ENCODE measurements at regions not wholly inside any gene's neighbourhood (a gene's known extent, or its start where the extent isn't known, plus 50 kb on each side); places are given as distances from the start of the nearest gene placed in this dataset.

GRCh38 chr2:129765678-129766351 is 213.7 kb upstream of the RAB6C start:
- Histone ChIP-seq H3K36me3 (ENCODE audit: control insufficient read depth, insufficient read depth, low read length) (no peaks in the 10 kb centered on the region), H3K4me3 (ENCODE audit: low read depth, low read length) (no peak overlapping the region), H3K9me3 (ENCODE audit: control insufficient read depth, insufficient read depth, low read depth, low read length) (no peaks in the 10 kb centered on the region), H3K27ac (ENCODE audit: low read depth, low read length) (no peak overlapping the region), H3K4me1 (ENCODE audit: control insufficient read depth, insufficient read depth, low read length) (no peaks in the 10 kb centered on the region; the same call in 1 of the 2 replicates), H3K27me3 (ENCODE audit: control insufficient read depth, insufficient read depth, low read length) (no peaks in the 10 kb centered on the region; the same call in 1 of the 2 replicates), H3K9ac (ENCODE audit: low read length) (no peak overlapping the region)

GRCh38 chr2:129766374-129766993 is 213.0 kb upstream of the RAB6C start:
- no peaks in the 10 kb centered on the region for H3K36me3 ChIP-seq (ENCODE audit: control insufficient read depth, insufficient read depth, low read length)
- no peaks in the 10 kb centered on the region for H3K9me3 ChIP-seq (ENCODE audit: control insufficient read depth, insufficient read depth, low read depth, low read length)
- no peak overlapping the region for H3K9ac ChIP-seq (ENCODE audit: low read length)
- H3K4me1 ChIP-seq (ENCODE audit: control insufficient read depth, insufficient read depth, low read length) = no peaks in the 10 kb centered on the region; the same call in 1 of the 2 replicates
- H3K4me3 ChIP-seq (ENCODE audit: low read depth, low read length) = no peak overlapping the region
- H3K27ac ChIP-seq (ENCODE audit: low read depth, low read length) = no peak overlapping the region
- H3K27me3 ChIP-seq (ENCODE audit: control insufficient read depth, insufficient read depth, low read length) = no peaks in the 10 kb centered on the region; the same call in 1 of the 2 replicates

- Histone ChIP-seq H3K27ac (ENCODE audit: low read depth, low read length) (no peak overlapping the region), H3K4me1 (ENCODE audit: control insufficient read depth, insufficient read depth, low read length) (no peaks in the 10 kb centered on the region; the same call in 1 of the 2 replicates), H3K36me3 (ENCODE audit: control insufficient read depth, insufficient read depth, low read length) (no peaks in the 10 kb centered on the region), H3K27me3 (ENCODE audit: control insufficient read depth, insufficient read depth, low read length) (no peaks in the 10 kb centered on the region; the same call in 1 of the 2 replicates), H3K9ac (ENCODE audit: low read length) (no peak overlapping the region), H3K9me3 (ENCODE audit: control insufficient read depth, insufficient read depth, low read depth, low read length) (no peaks in the 10 kb centered on the region), H3K4me3 (ENCODE audit: low read depth, low read length) (no peak overlapping the region)
Observed at GRCh38 chr2:129767346-129768035, 212.0 kb upstream of the RAB6C start.

- Histone ChIP-seq H3K9ac (ENCODE audit: low read length) (no peak overlapping the region), H3K27me3 (ENCODE audit: control insufficient read depth, insufficient read depth, low read length) (no peaks in the 10 kb centered on the region; the same call in 1 of the 2 replicates), H3K27ac (ENCODE audit: low read depth, low read length) (no peak overlapping the region), H3K36me3 (ENCODE audit: control insufficient read depth, insufficient read depth, low read length) (no peaks in the 10 kb centered on the region), H3K4me1 (ENCODE audit: control insufficient read depth, insufficient read depth, low read length) (no peaks in the 10 kb centered on the region; the same call in 1 of the 2 replicates), H3K9me3 (ENCODE audit: control insufficient read depth, insufficient read depth, low read depth, low read length) (no peaks in the 10 kb centered on the region), H3K4me3 (ENCODE audit: low read depth, low read length) (no peak overlapping the region)
Observed at GRCh38 chr2:129768036-129768386, 211.5 kb upstream of the RAB6C start.

GRCh38 chr2:129768485-129769184 is 210.8 kb upstream of the RAB6C start:
- no peak overlapping the region for H3K9ac ChIP-seq (ENCODE audit: low read length)
- H3K27ac ChIP-seq (ENCODE audit: low read depth, low read length) = no peak overlapping the region
- H3K4me3 ChIP-seq (ENCODE audit: low read depth, low read length) = no peak overlapping the region
- no peaks in the 10 kb centered on the region for H3K36me3 ChIP-seq (ENCODE audit: control insufficient read depth, insufficient read depth, low read length)
- H3K27me3 ChIP-seq (ENCODE audit: control insufficient read depth, insufficient read depth, low read length) = no peaks in the 10 kb centered on the region; the same call in 1 of the 2 replicates
- no peaks in the 10 kb centered on the region; the same call in 1 of the 2 replicates for H3K4me1 ChIP-seq (ENCODE audit: control insufficient read depth, insufficient read depth, low read length)
- no peaks in the 10 kb centered on the region for H3K9me3 ChIP-seq (ENCODE audit: control insufficient read depth, insufficient read depth, low read depth, low read length)

GRCh38 chr2:129769185-129769991 is 210.1 kb upstream of the RAB6C start:
- Histone ChIP-seq H3K9me3 (ENCODE audit: control insufficient read depth, insufficient read depth, low read depth, low read length) (no peaks in the 10 kb centered on the region), H3K27ac (ENCODE audit: low read depth, low read length) (no peak overlapping the region), H3K4me1 (ENCODE audit: control insufficient read depth, insufficient read depth, low read length) (no peaks in the 10 kb centered on the region; the same call in 1 of the 2 replicates), H3K27me3 (ENCODE audit: control insufficient read depth, insufficient read depth, low read length) (no peaks in the 10 kb centered on the region; the same call in 1 of the 2 replicates), H3K4me3 (ENCODE audit: low read depth, low read length) (no peak overlapping the region), H3K36me3 (ENCODE audit: control insufficient read depth, insufficient read depth, low read length) (no peaks in the 10 kb centered on the region), H3K9ac (ENCODE audit: low read length) (no peak overlapping the region)

- no peaks in the 10 kb centered on the region for H3K9me3 ChIP-seq (ENCODE audit: control insufficient read depth, insufficient read depth, low read depth, low read length)
- H3K4me1 ChIP-seq (ENCODE audit: control insufficient read depth, insufficient read depth, low read length) = no peaks in the 10 kb centered on the region
- no peak overlapping the region for H3K27ac ChIP-seq (ENCODE audit: low read depth, low read length)
- H3K36me3 ChIP-seq (ENCODE audit: control insufficient read depth, insufficient read depth, low read length) = no peaks in the 10 kb centered on the region
- H3K9ac ChIP-seq (ENCODE audit: low read length) = no peak overlapping the region
- H3K27me3 ChIP-seq (ENCODE audit: control insufficient read depth, insufficient read depth, low read length) = no peaks in the 10 kb centered on the region; the same call in 1 of the 2 replicates
- no peak overlapping the region for H3K4me3 ChIP-seq (ENCODE audit: low read depth, low read length)
Observed at GRCh38 chr2:129771418-129772189, 207.9 kb upstream of the RAB6C start.

GRCh38 chr2:129772190-129772579 is 207.3 kb upstream of the RAB6C start:
- H3K9ac ChIP-seq (ENCODE audit: low read length) = no peak overlapping the region
- no peaks in the 10 kb centered on the region; the same call in 1 of the 2 replicates for H3K27me3 ChIP-seq (ENCODE audit: control insufficient read depth, insufficient read depth, low read length)
- H3K4me1 ChIP-seq (ENCODE audit: control insufficient read depth, insufficient read depth, low read length) = no peaks in the 10 kb centered on the region
- H3K9me3 ChIP-seq (ENCODE audit: control insufficient read depth, insufficient read depth, low read depth, low read length) = no peaks in the 10 kb centered on the region
- no peaks in the 10 kb centered on the region for H3K36me3 ChIP-seq (ENCODE audit: control insufficient read depth, insufficient read depth, low read length)
- no peak overlapping the region for H3K4me3 ChIP-seq (ENCODE audit: low read depth, low read length)
- no peak overlapping the region for H3K27ac ChIP-seq (ENCODE audit: low read depth, low read length)

- Histone ChIP-seq H3K4me3 (ENCODE audit: low read depth, low read length) (no peak overlapping the region), H3K27me3 (ENCODE audit: control insufficient read depth, insufficient read depth, low read length) (no peaks in the 10 kb centered on the region), H3K9ac (ENCODE audit: low read length) (no peak overlapping the region), H3K4me1 (ENCODE audit: control insufficient read depth, insufficient read depth, low read length) (peaks cover 5% of the 10 kb centered on the region; the same call in 1 of the 2 replicates), H3K36me3 (ENCODE audit: control insufficient read depth, insufficient read depth, low read length) (no peaks in the 10 kb centered on the region), H3K27ac (ENCODE audit: low read depth, low read length) (no peak overlapping the region), H3K9me3 (ENCODE audit: control insufficient read depth, insufficient read depth, low read depth, low read length) (no peaks in the 10 kb centered on the region)
Observed at GRCh38 chr2:129775952-129776653, 203.4 kb upstream of the RAB6C start.
